Caco-2 (cell line): ENCODE measurements at regions not wholly inside any gene's neighbourhood (a gene's known extent, or its start where the extent isn't known, plus 50 kb on each side); places are given as distances from the start of the nearest gene placed in this dataset.

Experiments
- BruUV-seq: library from RNA; stranded (reverse); fragments of 400-500 nt; replicated peaks from 2 replicates; lab custom pipeline; 2021; lab: Mats Ljungman, UMichigan
- CTCF ChIA-PET: fragments of 300-600 bp; sonication (Branson Sonifier 250); formaldehyde crosslinking; loops from one replicate; lab custom pipeline; 2022; ENCODE audit warnings: antibody characterized with exemption; lab: Charles Lee
- POLR2A ChIA-PET: fragments of 300-600 bp; sonication (Branson Sonifier 250); formaldehyde crosslinking; loops from one replicate; lab custom pipeline; 2022; ENCODE audit warnings: antibody characterized with exemption; lab: Charles Lee
- DNase-seq, 2 experiments: peaks; one replicate each; pipeline versions ENCODE4 v3.0.0 to v3.0.0-alpha.2; 2020 to 2022
- H3K27me3 ChIP-seq: replicated peaks from 2 replicates; pipeline ENCODE4 v1.6.0; 2011; ENCODE audit warnings: low read length; ENCODE audit not compliant: control insufficient read depth, insufficient read depth
- H3K36me3 ChIP-seq: 2 replicates; pipeline ENCODE4 v1.5.1; 2011; ENCODE audit warnings: low read length; ENCODE audit not compliant: control insufficient read depth, insufficient read depth
- H3K4me1 ChIP-seq: fragments of 250-450 bp; sonication (Bioruptor Pico); 2 replicates; pipeline ENCODE4 v1.5.1; 2020; ENCODE audit warnings: mild to moderate bottlenecking
- H3K4me3 ChIP-seq: 2 replicates; pipeline ENCODE4 v1.5.1; 2011; ENCODE audit warnings: low read depth, mild to moderate bottlenecking, control low read depth, low read length
- H3K9me3 ChIP-seq: fragments of 250-450 bp; sonication (Bioruptor Pico); 2 replicates; pipeline ENCODE4 v1.5.1; 2020; ENCODE audit warnings: mild to moderate bottlenecking, moderate library complexity
- H3K27ac Mint-ChIP-seq: one replicate; pipeline ENCODE4 v1.8.0; 2022; ENCODE audit warnings: mixed read lengths; ENCODE audit not compliant: unreplicated experiment
- H3K27me3 Mint-ChIP-seq: one replicate; pipeline ENCODE4 v1.8.0; 2022; ENCODE audit warnings: mixed read lengths; ENCODE audit not compliant: insufficient read depth, unreplicated experiment
- H3K36me3 Mint-ChIP-seq: one replicate; pipeline ENCODE4 v1.8.0; 2022; ENCODE audit warnings: mild to moderate bottlenecking, mixed read lengths; ENCODE audit not compliant: insufficient read depth, unreplicated experiment
- H3K4me1 Mint-ChIP-seq: one replicate; pipeline ENCODE4 v1.8.0; 2022; ENCODE audit warnings: low read depth, mixed read lengths; ENCODE audit not compliant: unreplicated experiment
- H3K4me3 Mint-ChIP-seq: one replicate; pipeline ENCODE4 v1.8.0; 2022; ENCODE audit warnings: mild to moderate bottlenecking, moderate library complexity, mixed read lengths; ENCODE audit not compliant: unreplicated experiment
- H3K9me3 Mint-ChIP-seq: one replicate; pipeline ENCODE4 v1.8.0; 2022; ENCODE audit warnings: mixed read lengths; ENCODE audit not compliant: unreplicated experiment
- intact Hi-C: fragments of 100-400 bp; cut with micrococcal nuclease; formaldehyde crosslinking; loops from one replicate; pipeline ENCODE4 v1.10.0; 2022; ENCODE audit not compliant: unreplicated experiment
- TF ChIP-seq, protein P1 (sequence below), 2 experiments: fragments of 200-600 bp in 1 of 2; IDR thresholded peaks; 1 replicate in 1 of 2; 2 replicates in 1 of 2; pipeline versions ENCODE4 v1.5.1 to v1.8.0; 2011 to 2022; ENCODE audit warnings: antibody characterized with exemption in 1 of 2, control low read depth in 1 of 2, inconsistent platforms in 1 of 2, low read depth in 1 of 2, low read length in 1 of 2, mild to moderate bottlenecking in 1 of 2, moderate library complexity in 1 of 2; ENCODE audit not compliant: insufficient read depth in 1 of 2, severe bottlenecking in 1 of 2, unreplicated experiment in 1 of 2

DNA sequence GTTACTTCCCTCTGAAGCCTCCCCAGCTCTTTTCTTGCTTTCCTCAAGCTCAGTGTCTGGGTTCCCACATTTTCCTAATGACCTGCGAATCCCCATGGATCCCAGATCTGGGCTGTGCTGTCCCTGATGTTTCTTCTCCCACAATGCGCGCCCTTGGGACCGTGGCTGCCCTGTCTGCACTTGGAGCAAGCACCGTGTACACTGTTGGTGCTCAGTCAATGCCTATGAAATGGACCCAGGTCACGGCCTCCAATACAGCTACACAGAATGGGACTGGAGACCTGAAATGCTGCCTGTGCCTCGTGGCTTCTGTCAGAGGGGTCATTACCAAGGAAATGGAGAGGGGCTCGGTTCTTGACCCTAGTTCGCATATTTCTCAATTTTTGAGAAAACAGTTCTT lies 160.1 kb upstream of the SOX1 start:
- intact Hi-C loops, result no loop called here
- BruUV-seq, result no TSS peak
- H3K4me3 ChIP-seq, result no peak overlapping the region
- Mint-ChIP-seq H3K36me3 (no peaks in the 10 kb centered on the region), H3K27me3 (peaks cover 23% of the 10 kb centered on the region), H3K9me3 (no peaks in the 10 kb centered on the region), H3K4me3 (no peak overlapping the region), H3K27ac (no peak overlapping the region), H3K4me1 (no peaks in the 10 kb centered on the region)
- POLR2A ChIA-PET, result no interaction called here
- no peaks in the 10 kb centered on the region for H3K4me1 ChIP-seq
- CTCF ChIA-PET, result no interaction called here
- no peaks in the 10 kb centered on the region for H3K27me3 ChIP-seq
- H3K9me3 ChIP-seq, result no peaks in the 10 kb centered on the region
- no peaks in the 10 kb centered on the region for H3K36me3 ChIP-seq
- DNase-seq, result no peak
- TF ChIP-seq, protein P1, sequence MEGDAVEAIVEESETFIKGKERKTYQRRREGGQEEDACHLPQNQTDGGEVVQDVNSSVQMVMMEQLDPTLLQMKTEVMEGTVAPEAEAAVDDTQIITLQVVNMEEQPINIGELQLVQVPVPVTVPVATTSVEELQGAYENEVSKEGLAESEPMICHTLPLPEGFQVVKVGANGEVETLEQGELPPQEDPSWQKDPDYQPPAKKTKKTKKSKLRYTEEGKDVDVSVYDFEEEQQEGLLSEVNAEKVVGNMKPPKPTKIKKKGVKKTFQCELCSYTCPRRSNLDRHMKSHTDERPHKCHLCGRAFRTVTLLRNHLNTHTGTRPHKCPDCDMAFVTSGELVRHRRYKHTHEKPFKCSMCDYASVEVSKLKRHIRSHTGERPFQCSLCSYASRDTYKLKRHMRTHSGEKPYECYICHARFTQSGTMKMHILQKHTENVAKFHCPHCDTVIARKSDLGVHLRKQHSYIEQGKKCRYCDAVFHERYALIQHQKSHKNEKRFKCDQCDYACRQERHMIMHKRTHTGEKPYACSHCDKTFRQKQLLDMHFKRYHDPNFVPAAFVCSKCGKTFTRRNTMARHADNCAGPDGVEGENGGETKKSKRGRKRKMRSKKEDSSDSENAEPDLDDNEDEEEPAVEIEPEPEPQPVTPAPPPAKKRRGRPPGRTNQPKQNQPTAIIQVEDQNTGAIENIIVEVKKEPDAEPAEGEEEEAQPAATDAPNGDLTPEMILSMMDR (IDR thresholded peaks at IDR 0.05; ENCODE audit: insufficient read depth in 1 of 2, low read depth in 1 of 2, low read length in 1 of 2, severe bottlenecking in 1 of 2, unreplicated experiment in 1 of 2), result no peak

DNA sequence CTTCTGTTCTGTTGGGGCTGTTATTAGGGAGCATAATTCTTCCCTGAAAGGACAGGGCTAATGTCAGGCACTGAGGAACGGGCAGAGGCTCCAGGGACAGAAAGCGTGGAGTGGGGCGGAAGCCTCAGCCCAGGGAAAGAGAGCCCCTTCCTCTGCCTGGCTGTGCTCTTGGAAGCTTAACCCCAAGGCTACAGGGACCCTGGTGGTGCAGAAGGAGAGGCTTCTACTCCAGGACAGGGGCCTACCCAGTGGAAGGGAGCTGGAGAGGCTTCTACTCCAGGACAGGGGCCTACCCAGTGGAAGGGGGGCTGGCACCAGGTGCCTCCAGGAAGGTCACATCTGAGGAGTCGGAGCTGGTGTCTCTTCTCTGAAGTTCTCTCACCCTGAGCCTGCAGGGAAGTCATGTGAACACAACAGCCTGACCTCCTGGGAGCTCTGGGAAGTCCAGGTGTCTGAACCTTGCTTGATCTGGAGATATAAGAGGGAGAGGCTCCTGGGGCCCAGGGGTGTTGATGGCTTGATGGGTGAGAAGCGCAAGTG lies 159.5 kb upstream of the SOX1 start:
- POLR2A ChIA-PET, result no interaction called here
- H3K9me3 ChIP-seq, result no peaks in the 10 kb centered on the region

GRCh38 chr13:111908361-111908760 lies 158.6 kb upstream of the SOX1 start:
- Histone ChIP-seq H3K4me1 (no peaks in the 10 kb centered on the region), H3K27me3 (no peaks in the 10 kb centered on the region), H3K36me3 (no peaks in the 10 kb centered on the region), H3K4me3 (no peak overlapping the region), H3K9me3 (no peaks in the 10 kb centered on the region)
- H3K4me3 Mint-ChIP-seq, result no peak overlapping the region
- intact Hi-C loops, result no loop called here
- ChIA-PET POLR2A (no interaction called here), CTCF (no interaction called here)
- no peaks in the 10 kb centered on the region for H3K9me3 Mint-ChIP-seq
- H3K4me1 Mint-ChIP-seq, result no peaks in the 10 kb centered on the region
- no peak for DNase-seq
- H3K27ac Mint-ChIP-seq, result no peak overlapping the region
- TF ChIP-seq, protein P1 (IDR thresholded peaks at IDR 0.05; ENCODE audit: insufficient read depth in 1 of 2, low read depth in 1 of 2, low read length in 1 of 2, severe bottlenecking in 1 of 2, unreplicated experiment in 1 of 2), result no peak
- H3K27me3 Mint-ChIP-seq, result peaks cover 30% of the 10 kb centered on the region
- H3K36me3 Mint-ChIP-seq, result no peaks in the 10 kb centered on the region
- BruUV-seq, result no TSS peak

More for the DNA sequence above, 159.5 kb upstream of the SOX1 start:
- no peak overlapping the region for H3K27ac Mint-ChIP-seq
- H3K9me3 Mint-ChIP-seq, result no peaks in the 10 kb centered on the region
- H3K4me3 Mint-ChIP-seq, result no peak overlapping the region
- H3K27me3 Mint-ChIP-seq, result peaks cover 27% of the 10 kb centered on the region
- H3K36me3 Mint-ChIP-seq, result no peaks in the 10 kb centered on the region
- no peaks in the 10 kb centered on the region for H3K36me3 ChIP-seq
- DNase-seq, result no peak
- TF ChIP-seq, protein P1 (IDR thresholded peaks at IDR 0.05; ENCODE audit: insufficient read depth in 1 of 2, low read depth in 1 of 2, low read length in 1 of 2, severe bottlenecking in 1 of 2, unreplicated experiment in 1 of 2), result no peak
- no TSS peak for BruUV-seq
- H3K27me3 ChIP-seq, result no peaks in the 10 kb centered on the region
- H3K4me1 ChIP-seq, result no peaks in the 10 kb centered on the region
- no peak overlapping the region for H3K4me3 ChIP-seq
- intact Hi-C loops, result no loop called here
- no peaks in the 10 kb centered on the region for H3K4me1 Mint-ChIP-seq
- CTCF ChIA-PET, result no interaction called here
